AG09309 (cell line): ENCODE measurements at regions not wholly inside any gene's neighbourhood (a gene's known extent, or its start where the extent isn't known, plus 50 kb on each side); places are given as distances from the start of the nearest gene placed in this dataset.

ENCODE experiments used
- DNase-seq: peaks from one replicate; pipeline ENCODE4 v3.0.0-alpha.2; 2010; ENCODE audit warnings: low read depth
- H3K4me3 ChIP-seq: 2 replicates; pipeline ENCODE4 v1.5.1; 2011; ENCODE audit warnings: mild to moderate bottlenecking, low read depth, low read length, moderate library complexity; ENCODE audit not compliant: control insufficient read depth
- TF ChIP-seq, protein P1 (sequence below): IDR thresholded peaks from 2 replicates; pipeline ENCODE4 v1.5.1; 2011; ENCODE audit warnings: mild to moderate bottlenecking, low read depth, low read length, inconsistent platforms; ENCODE audit not compliant: insufficient read depth, control insufficient read depth; ENCODE audit errors: missing control alignments

DNA sequence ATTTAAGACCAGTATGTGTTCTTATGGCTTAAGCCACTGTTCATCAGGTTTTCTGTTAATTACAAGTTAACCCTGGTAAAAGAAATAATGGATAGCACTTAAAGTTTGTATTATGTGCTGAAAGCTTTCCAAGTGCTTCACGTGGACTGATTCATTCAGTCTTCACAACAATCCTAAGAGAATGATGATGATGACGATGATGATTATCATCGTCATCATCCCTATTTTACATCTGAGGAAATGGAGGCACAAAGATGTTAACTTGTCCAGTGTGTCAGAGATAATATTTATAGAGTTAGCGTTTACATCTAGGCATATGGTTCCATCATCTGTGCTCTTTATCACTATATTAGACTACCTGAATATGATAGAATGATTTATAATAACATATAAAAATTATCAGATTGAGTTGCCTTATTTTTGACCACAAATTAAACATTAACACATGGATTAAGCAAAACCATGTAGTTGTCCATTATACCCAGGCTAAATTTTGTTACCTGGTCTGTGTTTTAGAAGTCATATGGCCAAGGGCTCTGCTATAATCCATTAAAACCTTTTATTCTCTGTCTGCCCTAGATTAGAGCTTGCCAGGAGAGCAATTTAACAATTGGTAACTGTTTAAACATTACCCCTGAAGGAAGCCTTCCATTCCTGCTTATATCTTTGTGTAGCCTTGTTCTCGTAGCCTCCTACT is 102.3 kb upstream of the MAP3K1 start:
- no peak overlapping the region for H3K4me3 ChIP-seq
- TF ChIP-seq, protein P1, sequence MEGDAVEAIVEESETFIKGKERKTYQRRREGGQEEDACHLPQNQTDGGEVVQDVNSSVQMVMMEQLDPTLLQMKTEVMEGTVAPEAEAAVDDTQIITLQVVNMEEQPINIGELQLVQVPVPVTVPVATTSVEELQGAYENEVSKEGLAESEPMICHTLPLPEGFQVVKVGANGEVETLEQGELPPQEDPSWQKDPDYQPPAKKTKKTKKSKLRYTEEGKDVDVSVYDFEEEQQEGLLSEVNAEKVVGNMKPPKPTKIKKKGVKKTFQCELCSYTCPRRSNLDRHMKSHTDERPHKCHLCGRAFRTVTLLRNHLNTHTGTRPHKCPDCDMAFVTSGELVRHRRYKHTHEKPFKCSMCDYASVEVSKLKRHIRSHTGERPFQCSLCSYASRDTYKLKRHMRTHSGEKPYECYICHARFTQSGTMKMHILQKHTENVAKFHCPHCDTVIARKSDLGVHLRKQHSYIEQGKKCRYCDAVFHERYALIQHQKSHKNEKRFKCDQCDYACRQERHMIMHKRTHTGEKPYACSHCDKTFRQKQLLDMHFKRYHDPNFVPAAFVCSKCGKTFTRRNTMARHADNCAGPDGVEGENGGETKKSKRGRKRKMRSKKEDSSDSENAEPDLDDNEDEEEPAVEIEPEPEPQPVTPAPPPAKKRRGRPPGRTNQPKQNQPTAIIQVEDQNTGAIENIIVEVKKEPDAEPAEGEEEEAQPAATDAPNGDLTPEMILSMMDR, result no peak
- DNase-seq, result no peak

DNA sequence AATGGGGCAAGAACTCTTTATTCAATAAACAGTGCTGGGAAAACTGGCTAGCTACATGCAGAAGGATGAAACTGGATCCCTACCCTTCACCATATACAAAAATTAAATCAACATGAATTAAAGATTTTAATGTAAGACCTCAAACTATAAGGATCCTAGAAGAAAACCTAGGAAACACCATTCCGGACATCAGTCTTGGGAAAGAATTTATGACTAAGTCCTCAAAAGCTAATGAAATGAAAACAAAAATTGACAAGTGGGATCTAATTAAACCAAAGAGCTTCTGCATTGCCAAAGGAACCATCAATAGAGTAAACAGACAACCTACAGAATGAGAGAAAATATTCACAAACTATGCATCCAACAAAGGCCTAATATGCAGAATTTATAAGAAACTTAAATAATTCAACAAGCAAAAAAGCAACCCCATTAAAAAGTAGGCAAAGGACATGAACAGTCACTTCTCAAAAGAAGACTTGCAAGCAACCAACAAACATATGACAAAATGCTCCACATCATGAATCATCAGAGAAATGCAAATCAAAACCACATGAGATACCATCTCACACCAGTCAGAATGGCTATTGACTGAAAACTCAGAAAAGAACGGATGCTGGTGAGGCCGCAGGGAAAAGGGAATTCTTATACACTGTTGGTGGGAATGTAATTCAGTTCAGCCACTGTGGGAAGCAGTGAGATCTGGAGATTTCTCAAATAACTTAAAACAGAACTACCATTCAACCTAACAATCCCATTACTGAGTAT is 104.3 kb upstream of the MAP3K1 start:
- H3K4me3 ChIP-seq, result no peak overlapping the region
- DNase-seq, result no peak
- TF ChIP-seq, protein P1, result no peak

DNA sequence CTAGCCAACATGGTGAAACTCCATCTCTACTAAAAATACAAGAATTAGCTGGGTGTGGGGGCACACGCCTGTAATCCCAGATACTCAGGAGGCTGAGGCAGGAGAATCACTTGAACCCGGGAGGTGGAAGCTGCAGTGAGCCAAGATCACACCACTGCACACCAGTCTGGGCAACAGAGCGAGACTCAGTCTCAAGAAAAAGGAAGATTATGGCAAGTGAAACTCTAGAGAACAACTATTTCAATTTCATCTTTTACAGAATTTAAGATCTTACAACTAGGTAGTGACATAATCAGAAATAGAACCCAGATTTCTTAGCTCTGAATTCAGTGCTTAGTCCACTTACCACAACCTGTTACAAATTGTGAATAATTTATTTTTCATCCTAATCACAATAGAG is 108.8 kb upstream of the MAP3K1 start:
- no peak for DNase-seq
- H3K4me3 ChIP-seq, result no peak overlapping the region
- TF ChIP-seq, protein P1, result no peak

DNA sequence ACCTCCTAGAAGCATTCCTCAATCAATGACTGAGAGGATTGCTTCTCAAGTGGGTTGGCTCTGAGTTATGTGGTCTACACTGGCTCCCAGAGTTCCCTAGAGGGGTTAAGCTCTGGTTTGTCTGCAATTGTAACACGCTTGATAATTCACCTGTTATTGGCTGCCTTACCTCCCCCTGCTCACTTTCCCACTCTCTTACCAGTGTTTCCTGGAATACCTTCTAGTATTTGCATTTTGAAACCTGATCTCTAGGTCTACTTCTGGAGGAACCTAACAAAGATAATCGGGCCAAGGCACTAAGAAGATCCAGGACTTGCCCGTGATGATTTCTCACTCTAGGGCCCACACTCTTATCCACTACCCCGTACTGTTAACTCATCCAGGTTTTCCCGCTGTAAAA is 110.1 kb upstream of the MAP3K1 start:
- no peak overlapping the region for H3K4me3 ChIP-seq
- DNase-seq, result no peak
- TF ChIP-seq, protein P1, result no peak

DNA sequence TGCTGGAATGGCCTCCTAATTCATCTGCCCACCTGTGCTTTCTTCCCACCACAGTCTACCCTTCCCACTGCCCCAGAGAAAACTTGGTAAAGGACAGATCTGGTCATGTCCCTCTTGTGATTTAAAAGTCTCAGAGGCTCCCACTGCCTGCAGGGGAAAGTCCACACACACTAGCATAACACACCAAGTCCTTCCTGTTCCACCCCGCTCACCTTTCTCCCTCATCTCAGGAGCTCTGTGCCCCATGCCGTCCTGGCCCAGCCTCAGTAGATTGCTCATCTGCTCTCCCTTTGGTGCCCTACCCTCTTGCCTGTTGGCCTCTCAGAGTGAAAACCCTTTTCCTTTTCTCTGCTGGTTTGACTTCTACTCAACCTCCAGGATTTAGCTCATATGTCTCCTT is 111.4 kb upstream of the MAP3K1 start:
- DNase-seq, result no peak
- TF ChIP-seq, protein P1, result no peak
- no peak overlapping the region for H3K4me3 ChIP-seq

DNA sequence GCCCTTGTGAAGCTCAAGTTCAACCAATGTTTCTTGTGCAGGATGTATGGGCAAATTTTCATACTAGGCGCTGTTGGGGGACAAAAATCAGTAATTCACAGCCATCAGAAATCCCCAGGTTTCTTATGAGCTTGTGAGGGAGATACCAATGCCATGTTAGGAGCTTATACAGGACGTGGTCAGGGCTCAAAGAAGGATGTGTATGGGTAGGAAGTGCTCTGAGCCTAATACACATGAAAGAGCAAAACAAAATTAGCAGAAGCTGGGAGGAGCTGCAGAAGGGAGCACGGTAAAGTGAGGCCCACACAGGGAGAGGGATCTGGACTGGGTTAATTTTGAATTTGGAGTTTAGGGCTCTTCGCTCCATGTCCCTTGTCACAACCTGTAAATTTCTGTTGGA is 114.6 kb upstream of the MAP3K1 start:
- H3K4me3 ChIP-seq, result no peak overlapping the region
- DNase-seq, result no peak
- TF ChIP-seq, protein P1, result no peak
